Psoas muscle (tissue), 7 donors: ENCODE measurements at regions not wholly inside any gene's neighbourhood (a gene's known extent, or its start where the extent isn't known, plus 50 kb on each side); places are given as distances from the start of the nearest gene placed in this dataset.

Experiments used
- ATAC-seq, 4 donors: fragments of 200-7000 bp; cut with Tn5 transposase; one replicate each; pipeline ENCODE4 v1.9.1; 2020; ENCODE audit warnings: moderate library complexity in 3 of 4, mild to moderate bottlenecking in 2 of 4
- DNase-seq, 2 donors: peaks; one replicate each; pipeline ENCODE4 v3.0.0-alpha.2; 2020
- H3K27ac ChIP-seq: fragments of 200-600 bp; one replicate; pipeline ENCODE4 v1.8.0; 2022
- H3K27me3 ChIP-seq, 3 donors: fragments of 200-600 bp in 1 of 3; one replicate each; pipeline versions ENCODE4 v1.6.1 to v1.8.0; 2013 to 2022; ENCODE audit warnings: low read length in 2 of 3, mild to moderate bottlenecking in 2 of 3, moderate library complexity in 1 of 3; ENCODE audit not compliant: insufficient read depth in 3 of 3
- H3K36me3 ChIP-seq, 2 donors: fragments of 200-600 bp in 1 of 2; one replicate each; pipeline versions ENCODE4 v1.6.1 to v1.8.0; 2013 to 2022; ENCODE audit warnings: low read depth in 1 of 2, mild to moderate bottlenecking in 1 of 2, moderate library complexity in 1 of 2; ENCODE audit not compliant: insufficient read depth in 1 of 2
- H3K4me1 ChIP-seq: fragments of 200-600 bp; one replicate; pipeline ENCODE4 v1.8.0; 2022
- H3K4me3 ChIP-seq: fragments of 200-600 bp; one replicate; pipeline ENCODE4 v1.8.0; 2022; ENCODE audit warnings: mild to moderate bottlenecking
- H3K9me3 ChIP-seq: fragments of 200-600 bp; one replicate; pipeline ENCODE4 v1.8.0; 2022
- CTCF ChIP-seq: fragments of 200-600 bp; IDR thresholded peaks from one replicate; pipeline ENCODE4 v1.8.0; 2022; ENCODE audit warnings: antibody characterized with exemption
- WGBS, 3 donors: extraction: QIAGEN DNeasy Blood & Tissue Kit; methylation state at CpG; one replicate each; pipeline versions ENCODE4 v1.1.6 to v1.1.7; 2013; 5-methylcytosine and 5-hydroxymethylcytosine counted together
- intact Hi-C, 2 donors: fragments of 100-400 bp; cut with DNase I; formaldehyde crosslinking; loops; one replicate each; pipeline versions ENCODE4 v1.11.0 to v1.14.2; 2022
- donor health status: healthy with polysubstance abuse.
- donor health status: DM: no; HTN: no; CAD: no; lungs with moderate emphysema.
- donor health status: Bipolar disorder and iron deficiency.
- donor health status: healthy.
- donor health status: DM: yes; HTN: yes; CAD: no.
- donor health status: DM: no; HTN: no; CAD: no.
- donor health status: DM: yes; HTN: yes; CAD: no.

- Histone ChIP-seq H3K27ac (no peak overlapping the region), H3K27me3 (no peaks in the 10 kb centered on the region), H3K4me1 (no peaks in the 10 kb centered on the region), H3K9me3 (peaks cover 6% of the 10 kb centered on the region), H3K36me3 (no peaks in the 10 kb centered on the region), H3K4me3 (no peak overlapping the region)
- WGBS, 3 donors: 88 to 96% (median 93%) methylated on average over 11 of the region's 11 CpGs
- TF ChIP-seq CTCF: no peak
- no peak for ATAC-seq
- no peak for DNase-seq
- intact Hi-C loops: no loop called here
These were observed 201.9 kb downstream of the DMAC1 start for GRCh38 chr9:7597716-7598115.

- ATAC-seq: no peak
These were observed 207.0 kb downstream of the DMAC1 start for GRCh38 chr9:7592321-7593316.

GRCh38 chr9:7591501-7591900, 208.1 kb downstream of the DMAC1 start:
- Histone ChIP-seq H3K4me1 (no peaks in the 10 kb centered on the region), H3K27ac (no peak overlapping the region), H3K27me3 (peaks cover 0 to 3% (median 0%) of the 10 kb centered on the region in 3 donors), H3K4me3 (no peak overlapping the region), H3K9me3 (peaks cover 6% of the 10 kb centered on the region), H3K36me3 (no peaks in the 10 kb centered on the region)
- no peak for DNase-seq
- intact Hi-C loops: no loop called here
- TF ChIP-seq CTCF: no peak
- WGBS, 3 donors: 81 to 94% (median 87%) methylated on average over 2 of the region's 2 CpGs
- no peak for ATAC-seq

More at GRCh38 chr9:7592321-7593316, 207.0 kb downstream of the DMAC1 start:
- no peak overlapping the region for H3K4me3 ChIP-seq
- no peaks in the 10 kb centered on the region for H3K4me1 ChIP-seq
- DNase-seq: no peak
- 55 to 58% (median 57%) methylated on average over 10 of the region's 10 CpGs for WGBS, 3 donors
- no peaks in the 10 kb centered on the region for H3K36me3 ChIP-seq
- H3K27ac ChIP-seq: no peak overlapping the region
- no peak for TF ChIP-seq CTCF
- H3K9me3 ChIP-seq: peaks cover 6% of the 10 kb centered on the region
- H3K27me3 ChIP-seq: peaks cover 0 to 3% (median 0%) of the 10 kb centered on the region in 3 donors
- intact Hi-C loops: no loop called here

GRCh38 chr9:7580568-7580967, 219.0 kb downstream of the DMAC1 start:
- Histone ChIP-seq H3K4me3 (no peak overlapping the region), H3K4me1 (no peaks in the 10 kb centered on the region), H3K27ac (no peak overlapping the region), H3K27me3 (no peaks in the 10 kb centered on the region), H3K9me3 (no peaks in the 10 kb centered on the region), H3K36me3 (no peaks in the 10 kb centered on the region)
- no peak for DNase-seq
- TF ChIP-seq CTCF: no peak
- intact Hi-C loops: no loop called here
- ATAC-seq: no peak
- 71 to 93% (median 75%) methylated on average over 5 of the region's 5 CpGs for WGBS, 3 donors
